SK-N-MC (cell line): ENCODE measurements at regions not wholly inside any gene's neighbourhood (a gene's known extent, or its start where the extent isn't known, plus 50 kb on each side); places are given as distances from the start of the nearest gene placed in this dataset.

Experiments used
- EZH2 ChIP-seq: fragments of 200-600 bp; sonication (generic); IDR thresholded peaks from one replicate; pipeline ENCODE4 v1.6.1; 2017; ENCODE audit warnings: antibody characterized with exemption
- POLR2AphosphoS5 ChIP-seq: IDR thresholded peaks from 2 replicates; pipeline ENCODE4 v1.6.1; 2012; ENCODE audit warnings: mild to moderate bottlenecking, low read depth, low read length, borderline replicate concordance

DNA sequence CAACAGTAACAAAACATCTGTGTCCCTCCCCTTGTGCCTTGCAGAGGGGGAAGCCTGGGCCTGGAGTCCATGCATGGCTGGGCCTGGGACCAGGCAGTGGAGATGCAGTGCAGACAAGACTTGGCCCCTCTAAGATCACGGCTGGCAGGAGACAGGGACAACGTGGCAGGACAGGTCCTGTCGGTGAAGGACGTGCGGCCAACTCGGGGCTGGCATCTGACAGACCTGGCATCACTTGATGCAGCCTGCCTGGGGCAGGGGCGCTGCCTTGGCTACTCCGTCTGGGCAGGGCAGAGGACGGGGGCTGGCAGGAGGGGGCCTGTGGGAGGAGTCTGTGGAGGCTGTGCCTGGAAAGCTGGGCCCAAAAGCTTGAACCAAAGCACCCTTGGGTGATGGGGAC, 112.1 kb downstream of the CPZ start:
- TF ChIP-seq POLR2AphosphoS5: no peak
- no peak for TF ChIP-seq EZH2
